OCI-LY3 (cell line): ENCODE measurements at regions not wholly inside any gene's neighbourhood (a gene's known extent, or its start where the extent isn't known, plus 50 kb on each side); places are given as distances from the start of the nearest gene placed in this dataset.

Source experiments
- H2AFZ ChIP-seq: fragments of 200-600, 300-600 bp; shearing (Covaris generic); 2 replicates; pipeline ENCODE4 v1.6.0; 2014; ENCODE audit warnings: antibody characterized with exemption, low read depth, low read length
- H3K27ac ChIP-seq: fragments of 200-600, 300-600 bp; sonication (generic); 2 replicates; pipeline ENCODE4 v1.5.1; 2014; ENCODE audit warnings: mild to moderate bottlenecking, low read length, moderate library complexity, mixed read lengths
- H3K27me3 ChIP-seq: fragments of 200-600, 300-600 bp; sonication (generic); 2 replicates; pipeline ENCODE4 v1.6.1; 2014; ENCODE audit warnings: low read depth, low read length, mixed read lengths
- H3K36me3 ChIP-seq: fragments of 200-600, 300-600 bp; sonication (generic); replicated peaks from 2 replicates; pipeline ENCODE3; 2014; ENCODE audit warnings: low read depth, low read length, mixed read lengths
- H3K4me1 ChIP-seq: fragments of 300-600, 200-600 bp; sonication (generic); 2 replicates; pipeline ENCODE4 v1.6.1; 2014; ENCODE audit warnings: low read length, mixed read lengths
- H3K4me2 ChIP-seq: fragments of 200-600, 300-600 bp; sonication (generic); 2 replicates; pipeline ENCODE4 v1.6.1; 2014; ENCODE audit warnings: low read length, mixed read lengths
- H3K4me3 ChIP-seq: fragments of 300-600, 200-600 bp; sonication (generic); 2 replicates; pipeline ENCODE4 v1.5.1; 2014; ENCODE audit warnings: antibody characterized with exemption, mild to moderate bottlenecking, low read length, moderate library complexity
- H3K79me2 ChIP-seq: fragments of 300-600, 200-600 bp; shearing (Covaris generic); 2 replicates; pipeline ENCODE4 v1.6.1; 2014; ENCODE audit warnings: mild to moderate bottlenecking, low read length, mixed read lengths
- H3K9ac ChIP-seq: fragments of 300-600, 200-600 bp; shearing (Covaris generic); 2 replicates; pipeline ENCODE4 v1.6.0; 2014; ENCODE audit warnings: mild to moderate bottlenecking, low read length, moderate library complexity
- H3K9me3 ChIP-seq: fragments of 200-600, 300-600 bp; shearing (Covaris generic); 2 replicates; pipeline ENCODE4 v1.6.1; 2014; ENCODE audit warnings: low read length, mixed read lengths; ENCODE audit not compliant: insufficient read depth
- H4K20me1 ChIP-seq: fragments of 200-600, 300-600 bp; sonication (generic); 2 replicates; pipeline ENCODE4 v1.6.1; 2016; ENCODE audit warnings: low read length, mixed read lengths; ENCODE audit not compliant: insufficient read depth
- CTCF ChIP-seq: fragments of 200-600, 300-600 bp; sonication (generic); IDR thresholded peaks from 2 replicates; pipeline ENCODE4 v1.5.1; 2014; ENCODE audit warnings: antibody characterized with exemption, low read length, low read depth
- EZH2phosphoT487 ChIP-seq: fragments of 200-600 bp; shearing (Covaris generic); IDR thresholded peaks from 2 replicates; pipeline ENCODE4 v1.6.1; 2018; ENCODE audit warnings: antibody characterized with exemption, mixed run types, low read depth

GRCh38 chr4:97374526-97374925, 768.8 kb downstream of the STPG2 start:
- Histone ChIP-seq H3K9ac (no peak overlapping the region), H3K27ac (no peak overlapping the region), H3K27me3 (no peaks in the 10 kb centered on the region), H2AFZ (no peak overlapping the region), H4K20me1 (no peaks in the 10 kb centered on the region), H3K79me2 (no peaks in the 10 kb centered on the region), H3K9me3 (no peaks in the 10 kb centered on the region), H3K4me2 (no peak overlapping the region), H3K4me1 (no peaks in the 10 kb centered on the region), H3K36me3 (no peaks in the 10 kb centered on the region), H3K4me3 (no peak overlapping the region)
- TF ChIP-seq EZH2phosphoT487 (no peak), CTCF (no peak)

GRCh38 chr4:97386969-97387368, 756.3 kb downstream of the STPG2 start:
- Histone ChIP-seq H3K79me2 (no peaks in the 10 kb centered on the region), H4K20me1 (no peaks in the 10 kb centered on the region), H3K4me3 (no peak overlapping the region), H3K9me3 (no peaks in the 10 kb centered on the region), H3K27me3 (no peaks in the 10 kb centered on the region), H3K36me3 (no peaks in the 10 kb centered on the region), H3K27ac (no peak overlapping the region), H3K9ac (no peak overlapping the region), H2AFZ (no peak overlapping the region), H3K4me1 (no peaks in the 10 kb centered on the region), H3K4me2 (no peak overlapping the region)
- no peak for TF ChIP-seq EZH2phosphoT487
- TF ChIP-seq CTCF = no peak

GRCh38 chr4:97394653-97395052, 748.6 kb downstream of the STPG2 start:
- Histone ChIP-seq H3K9ac (no peak overlapping the region), H3K79me2 (no peaks in the 10 kb centered on the region), H4K20me1 (no peaks in the 10 kb centered on the region), H2AFZ (no peak overlapping the region), H3K9me3 (no peaks in the 10 kb centered on the region), H3K4me3 (no peak overlapping the region), H3K4me2 (no peak overlapping the region), H3K27ac (no peak overlapping the region), H3K4me1 (no peaks in the 10 kb centered on the region), H3K36me3 (no peaks in the 10 kb centered on the region), H3K27me3 (no peaks in the 10 kb centered on the region)
- TF ChIP-seq EZH2phosphoT487 (no peak), CTCF (no peak)

- TF ChIP-seq CTCF = no peak
- TF ChIP-seq EZH2phosphoT487 = no peak
- Histone ChIP-seq H4K20me1 (no peaks in the 10 kb centered on the region), H3K27me3 (no peaks in the 10 kb centered on the region), H3K36me3 (no peaks in the 10 kb centered on the region), H2AFZ (no peak overlapping the region), H3K4me1 (no peaks in the 10 kb centered on the region), H3K79me2 (no peaks in the 10 kb centered on the region), H3K9me3 (no peaks in the 10 kb centered on the region), H3K4me2 (no peak overlapping the region), H3K4me3 (no peak overlapping the region), H3K9ac (no peak overlapping the region), H3K27ac (no peak overlapping the region)
Measured at GRCh38 chr4:97396097-97396496, 747.2 kb downstream of the STPG2 start.
